NCI-H1930 (cell line): ENCODE measurements at regions not wholly inside any gene's neighbourhood (a gene's known extent, or its start where the extent isn't known, plus 50 kb on each side); places are given as distances from the start of the nearest gene placed in this dataset.

ENCODE experiments used
- DNase-seq, 2 experiments: peaks; one replicate each; lab custom pipeline; 2025; lab: John Stamatoyannopoulos, UW

GRCh38 chr7:17608114-17608833 is 309.8 kb downstream of the AHR start:
- no peak for DNase-seq

DNA sequence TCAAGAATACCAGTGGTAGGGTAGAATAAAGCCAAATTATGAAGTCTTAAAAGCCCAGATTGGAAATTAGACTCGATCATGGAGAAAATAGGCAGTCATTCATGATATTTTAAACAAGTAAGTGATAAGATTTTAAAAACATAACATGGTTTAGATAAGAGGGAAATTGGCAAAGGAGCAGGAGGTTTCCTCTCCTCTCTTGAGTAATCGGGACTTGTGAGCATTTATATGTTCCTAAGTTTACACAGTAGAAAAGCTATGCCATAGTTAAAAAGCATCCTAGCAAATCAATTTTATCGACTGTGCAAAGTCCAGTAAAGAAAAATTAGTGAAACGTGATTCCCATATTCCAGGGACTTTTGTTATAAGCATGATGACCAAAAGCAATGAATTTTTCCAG is 313.2 kb downstream of the AHR start:
- DNase-seq = no peak

DNA sequence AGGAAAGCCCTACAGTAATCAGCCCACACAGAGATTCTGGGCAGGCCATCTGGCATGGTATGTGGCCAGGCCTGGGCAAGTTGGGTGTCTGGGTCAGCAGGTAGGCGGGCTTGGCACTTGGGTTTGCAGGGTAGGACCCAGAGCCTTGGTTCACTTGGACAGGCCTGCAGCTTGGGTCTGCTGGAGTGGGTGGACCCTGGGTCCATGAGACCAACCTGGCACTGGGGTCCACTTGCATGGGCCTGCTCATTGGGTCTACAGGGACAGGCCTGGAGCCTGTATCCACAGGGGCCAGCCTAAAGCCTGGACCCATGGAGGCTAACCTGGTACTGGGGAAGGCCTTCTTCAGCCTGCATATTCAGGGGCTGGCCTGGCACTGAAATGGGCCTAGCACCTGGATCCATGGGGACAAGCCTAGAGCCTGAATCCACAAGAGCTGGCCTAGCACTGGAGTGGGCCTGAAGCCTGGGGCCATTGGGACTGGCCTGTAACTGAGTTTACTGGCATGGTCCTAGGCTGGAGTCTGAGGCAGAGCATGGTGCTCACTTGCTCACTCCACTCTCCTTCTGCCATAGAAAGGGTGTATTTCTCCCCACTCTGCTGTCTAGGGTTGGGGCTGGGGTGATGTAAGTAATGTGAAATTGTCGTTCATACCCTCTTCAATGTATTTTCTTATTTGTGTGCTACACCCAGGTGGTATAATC is 315.0 kb downstream of the AHR start:
- DNase-seq = no peak

DNA sequence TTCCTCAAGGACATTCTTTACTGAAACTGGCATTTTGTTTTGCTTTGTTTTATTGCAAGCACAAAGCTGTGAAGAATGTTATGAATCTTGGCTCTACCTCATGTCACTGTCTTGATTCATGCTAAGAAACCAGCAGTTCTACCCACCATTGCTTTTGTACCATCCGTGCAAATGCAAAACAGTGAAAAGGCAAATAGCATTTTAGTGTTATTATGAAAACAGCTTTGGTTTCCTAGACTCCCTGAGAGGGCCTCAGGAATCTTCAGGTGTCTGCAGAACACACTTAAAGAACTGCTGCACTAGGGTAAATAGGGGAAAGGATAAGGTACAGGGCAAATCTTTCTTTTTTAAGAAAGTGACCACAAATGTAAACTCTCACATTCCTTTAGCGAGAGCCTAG is 318.9 kb downstream of the AHR start:
- DNase-seq = no peak

DNA sequence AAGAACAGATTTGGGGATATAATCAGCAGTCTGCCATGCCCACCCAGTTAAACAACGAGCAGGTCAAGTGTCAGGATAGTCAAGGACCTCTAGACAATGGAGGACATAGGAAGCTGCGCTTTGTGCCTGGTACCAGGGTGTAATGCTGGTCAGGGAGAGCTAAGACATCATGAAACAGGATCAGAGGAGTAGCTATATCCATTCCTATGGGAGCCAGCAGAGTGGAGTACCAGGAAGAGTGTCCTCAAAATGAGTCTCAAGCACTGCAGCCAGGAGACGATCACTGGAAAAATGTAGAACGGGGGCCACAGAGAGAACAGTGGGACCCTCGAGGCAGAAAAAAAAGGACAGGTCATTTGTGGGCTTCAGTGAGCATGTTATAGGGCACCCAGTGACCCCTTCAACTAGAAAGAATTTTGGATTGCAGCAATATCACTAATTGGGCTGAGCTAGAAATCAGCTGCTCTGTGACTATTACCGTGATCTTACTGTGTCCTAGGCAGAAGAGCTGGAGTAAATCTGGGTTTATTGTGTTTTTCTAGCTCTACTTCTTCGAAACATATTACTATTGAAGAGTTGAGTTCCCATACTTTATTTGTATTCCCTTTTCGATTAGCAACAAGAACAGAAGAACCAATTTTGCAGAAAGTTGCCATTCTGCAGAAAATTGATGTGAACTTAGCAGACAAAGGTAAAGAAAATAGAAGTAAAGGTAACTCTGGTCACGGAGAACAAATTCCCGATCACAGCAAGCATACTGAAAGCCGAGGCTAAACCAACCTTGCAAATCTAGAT is 319.6 kb downstream of the AHR start:
- DNase-seq = no peak

DNA sequence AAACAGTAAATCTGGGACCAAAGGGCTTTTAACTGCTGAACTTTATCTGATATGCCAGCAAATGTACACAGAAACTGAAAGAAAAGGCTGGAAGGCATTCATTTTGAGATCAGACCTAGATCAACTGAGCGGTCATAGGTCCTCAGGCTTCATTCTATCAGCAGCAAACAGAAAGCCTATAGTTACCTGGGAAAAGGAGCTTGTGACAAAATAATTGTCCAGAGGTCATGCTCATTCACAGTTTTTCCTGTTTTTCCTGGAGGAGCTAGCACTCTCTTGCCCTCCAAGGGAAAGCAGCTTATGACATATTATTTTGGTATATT is 320.2 kb downstream of the AHR start:
- no peak for DNase-seq

GRCh38 chr7:17619196-17619818 is 320.9 kb downstream of the AHR start:
- DNase-seq = no peak

DNA sequence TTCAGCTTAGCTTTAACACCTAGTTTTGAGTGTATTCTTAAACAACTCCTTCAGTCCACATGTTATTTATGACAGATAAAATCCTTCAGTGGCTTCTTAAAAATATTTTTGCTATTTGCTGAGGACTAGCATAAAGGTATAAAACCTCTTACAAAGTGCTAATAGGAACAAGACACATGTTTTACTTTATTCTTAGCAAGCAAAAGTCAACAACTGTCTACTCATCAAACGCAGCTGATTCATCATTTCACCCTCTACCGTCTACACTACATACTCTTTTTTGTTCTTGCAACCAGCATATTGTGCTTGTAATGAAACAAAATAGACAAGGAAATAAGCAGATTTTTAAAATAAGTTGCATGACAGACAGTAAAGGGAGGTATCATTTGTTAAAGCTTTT is 319.7 kb downstream of the SNX13 start:
- DNase-seq = no peak

GRCh38 chr7:17622451-17622850 is 317.8 kb downstream of the SNX13 start:
- no peak for DNase-seq

DNA sequence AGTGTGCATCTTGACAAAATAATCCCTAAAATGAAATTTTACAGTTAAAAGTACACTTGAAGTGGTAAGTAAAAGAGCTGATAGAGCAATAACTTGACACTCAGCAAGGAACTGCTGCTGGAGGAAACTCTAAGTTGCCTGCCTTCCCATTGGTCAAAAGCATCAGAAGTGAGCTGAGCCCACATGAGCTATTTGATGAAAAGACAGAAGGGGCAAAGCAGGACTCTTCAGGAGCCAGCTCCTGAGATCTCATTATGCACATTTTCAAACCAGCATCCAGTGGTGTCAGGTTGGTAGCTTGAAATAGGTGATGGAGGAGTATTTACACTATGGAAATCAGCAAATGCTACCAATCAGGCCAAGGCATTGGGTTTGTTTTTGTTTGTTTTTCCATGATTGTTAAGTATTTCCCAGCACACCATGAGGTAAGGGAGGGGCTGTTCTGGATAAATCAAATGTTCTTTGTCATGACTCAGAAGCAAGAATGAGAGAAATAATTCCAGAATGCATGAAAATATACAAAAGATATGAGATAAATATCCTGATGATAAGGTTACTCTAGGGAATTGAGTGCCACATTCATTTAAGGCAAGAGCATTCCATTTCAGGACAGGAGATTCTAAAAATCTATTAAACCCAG is 316.6 kb downstream of the SNX13 start:
- DNase-seq = no peak

- DNase-seq = no peak
Measured at GRCh38 chr7:17624379-17624778, 315.9 kb downstream of the SNX13 start.

- no peak for DNase-seq
Measured at GRCh38 chr7:17625043-17625442, 315.3 kb downstream of the SNX13 start.

DNA sequence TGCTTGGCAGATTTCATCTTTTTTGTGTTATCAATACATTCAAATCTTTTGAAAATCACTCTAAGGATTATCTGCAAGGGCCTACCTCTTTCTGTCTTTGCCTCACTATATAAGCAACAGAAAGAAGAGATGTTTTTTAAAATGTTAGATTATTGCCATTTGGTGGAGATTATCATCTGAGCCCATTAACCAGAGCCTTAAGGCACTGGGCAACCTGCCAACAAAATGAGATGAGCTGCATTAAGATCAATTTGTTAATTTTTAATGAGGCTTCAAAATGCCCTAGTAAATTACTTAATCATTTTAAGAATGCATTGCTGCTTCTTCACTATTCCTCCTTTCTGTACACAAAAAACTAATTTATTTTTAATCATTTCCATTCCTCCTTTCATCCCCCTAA is 314.1 kb downstream of the SNX13 start:
- DNase-seq = no peak

DNA sequence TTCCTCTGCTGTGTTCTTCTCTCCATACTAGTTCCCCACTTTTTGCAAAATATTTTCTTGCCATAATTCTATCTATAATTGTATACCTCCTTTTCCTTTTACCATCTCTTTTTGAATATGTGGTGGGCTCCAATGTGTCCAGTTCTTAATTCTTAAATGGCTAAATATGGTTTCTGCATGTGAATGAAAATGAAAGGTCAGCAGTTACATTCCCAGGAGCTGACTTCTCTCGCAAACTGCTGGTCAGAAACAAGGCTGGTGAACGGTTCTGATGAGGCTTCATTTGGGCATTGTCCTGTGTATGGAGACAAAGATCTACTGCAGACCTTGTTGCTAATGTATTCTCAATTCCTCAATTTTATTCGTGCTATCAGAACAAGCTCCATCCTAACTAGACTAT is 309.2 kb downstream of the SNX13 start:
- no peak for DNase-seq

DNA sequence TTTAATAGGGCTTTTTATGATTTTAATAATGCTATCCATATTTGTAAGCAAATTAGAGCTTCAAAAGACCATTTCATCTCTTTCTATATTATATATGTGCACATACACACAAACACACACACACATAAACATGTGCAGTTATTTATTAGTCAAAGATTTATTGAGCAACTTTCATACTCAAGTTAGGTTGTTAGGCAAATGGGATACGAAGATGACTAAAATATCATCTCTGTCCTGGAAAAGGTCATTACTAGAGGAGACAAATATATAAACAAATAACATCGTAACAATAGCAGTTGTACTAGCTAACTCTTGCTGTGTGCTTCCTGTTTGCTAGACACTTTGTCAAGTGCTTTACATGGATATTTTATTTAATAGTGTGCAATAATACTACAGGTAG is 307.9 kb downstream of the SNX13 start:
- no peak for DNase-seq

DNA sequence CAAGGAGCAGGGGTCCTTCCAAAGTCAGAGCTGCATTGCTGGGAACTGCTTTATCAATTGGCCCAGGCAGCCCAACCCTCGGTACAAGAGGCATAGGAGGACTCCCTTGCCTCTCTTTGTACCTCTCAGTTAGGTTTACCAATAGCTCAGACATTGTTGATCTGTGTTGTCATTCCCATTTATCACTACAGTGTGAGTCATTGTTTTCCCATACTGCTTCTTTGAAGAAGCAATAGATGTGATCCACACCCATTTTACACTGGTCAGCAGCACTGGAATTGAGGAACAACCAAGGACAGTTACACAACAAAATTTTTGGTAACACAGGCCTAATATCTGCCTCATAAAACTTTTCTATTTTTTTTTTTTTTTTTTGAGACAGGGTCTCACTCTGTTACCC is 307.2 kb downstream of the SNX13 start:
- DNase-seq = no peak

GRCh38 chr7:17638727-17639126 is 301.6 kb downstream of the SNX13 start:
- no peak for DNase-seq

GRCh38 chr7:17640730-17641377 is 299.4 kb downstream of the SNX13 start:
- no peak for DNase-seq

- no peak for DNase-seq
Measured at GRCh38 chr7:17645500-17645899, 294.8 kb downstream of the SNX13 start.

- DNase-seq = no peak
Measured at GRCh38 chr7:17646253-17646956, 293.9 kb downstream of the SNX13 start.

DNA sequence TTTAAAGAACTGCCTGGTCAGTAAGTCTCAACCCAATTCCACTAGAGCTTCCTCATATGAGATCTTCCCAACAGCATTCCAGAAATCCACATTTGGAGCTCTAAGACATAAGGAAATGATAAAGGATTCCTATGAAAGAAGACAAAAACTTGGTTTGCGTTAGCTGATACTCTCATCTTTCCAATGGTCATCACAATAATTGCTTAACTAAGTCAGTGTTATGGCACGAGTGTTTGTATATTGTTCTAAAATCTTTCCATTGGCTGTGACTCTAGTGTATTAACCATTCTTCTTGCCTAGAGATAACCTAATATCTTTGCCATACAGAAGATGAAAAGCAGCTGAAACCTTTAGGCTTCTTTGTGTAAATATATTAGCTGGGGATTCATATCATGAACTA is 289.0 kb downstream of the SNX13 start:
- no peak for DNase-seq
